ENCODE measurements at regions not wholly inside any gene's neighbourhood (a gene's known extent, or its start where the extent isn't known, plus 50 kb on each side); places are given as distances from the start of the nearest gene placed in this dataset.

DNA sequence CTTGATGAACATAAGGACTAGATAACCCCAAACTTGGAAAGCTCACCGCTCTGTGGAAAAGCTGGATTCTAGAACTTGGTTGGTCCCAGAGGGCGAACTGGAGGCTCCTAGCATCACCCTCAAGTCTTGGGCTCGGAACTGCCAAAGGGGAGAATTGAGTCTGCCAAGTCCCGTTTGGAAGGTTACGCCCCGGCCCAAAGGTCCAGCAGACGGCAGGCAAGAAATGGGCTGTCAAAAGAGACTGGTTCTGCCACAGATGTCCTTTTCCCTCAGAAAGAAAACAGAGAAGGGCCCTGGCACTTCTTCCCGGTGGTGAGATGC is 182.2 kb downstream of the ANAPC1 start:
- TF ChIP-seq POLR2A (IDR thresholded peaks at IDR 0.05; ENCODE audit: low read depth, low read length) (no peak), POU2F2 (IDR thresholded peaks at IDR 0.05; ENCODE audit: low read depth, low read length) (no peak), TAF1 (IDR thresholded peaks at IDR 0.05; ENCODE audit: low read depth, low read length) (no peak), POLR2AphosphoS5 (IDR thresholded peaks at IDR 0.05; ENCODE audit: low read depth, low read length) (no peak)

Measured in GM12891 (cell line).